Heart left ventricle (tissue), 16 donors: ENCODE measurements at regions not wholly inside any gene's neighbourhood (a gene's known extent, or its start where the extent isn't known, plus 50 kb on each side); places are given as distances from the start of the nearest gene placed in this dataset.

Experiments used
- ATAC-seq, 4 donors: fragments of 200-7000 bp; cut with Tn5 transposase; one replicate each; pipeline ENCODE4 v1.9.1; 2020 to 2022; ENCODE audit warnings: moderate library complexity in 4 of 4, mild to moderate bottlenecking in 3 of 4, moderate number of reproducible peaks in 1 of 4
- DNase-seq, 5 donors: peaks; one replicate each; pipeline ENCODE4 v3.0.0-alpha.2; 2020
- H3K27ac ChIP-seq, 12 donors: fragments of 200-600 bp; sonication (generic) in 4 of 12; one replicate each; pipeline versions ENCODE4 v1.5.0 to v1.8.0; 2016 to 2022; ENCODE audit warnings: mild to moderate bottlenecking in 2 of 12
- H3K27me3 ChIP-seq, 9 donors: fragments of 200-600 bp; sonication (generic) in 2 of 9; one replicate each; pipeline versions ENCODE4 v1.5.1 to v1.8.0; 2016 to 2022; ENCODE audit warnings: mild to moderate bottlenecking in 3 of 9
- H3K36me3 ChIP-seq, 9 donors: fragments of 200-600 bp; sonication (generic) in 2 of 9; one replicate each; pipeline versions ENCODE4 v1.5.0 to v1.8.0; 2018 to 2022; ENCODE audit warnings: mild to moderate bottlenecking in 2 of 9
- H3K4me1 ChIP-seq, 12 donors: fragments of 200-600 bp; sonication (generic) in 4 of 12; one replicate each; pipeline versions ENCODE4 v1.5.0 to v1.8.0; 2016 to 2022; ENCODE audit warnings: mild to moderate bottlenecking in 3 of 12
- H3K4me3 ChIP-seq, 12 donors: fragments of 200-600 bp; sonication (generic) in 4 of 12; one replicate each; pipeline versions ENCODE4 v1.5.0 to v1.8.0; 2017 to 2022; ENCODE audit warnings: mild to moderate bottlenecking in 9 of 12, moderate library complexity in 4 of 12
- H3K9me3 ChIP-seq, 12 donors: fragments of 200-600 bp; sonication (generic) in 4 of 12; one replicate each; pipeline versions ENCODE4 v1.5.0 to v1.8.0; 2016 to 2022; ENCODE audit warnings: mild to moderate bottlenecking in 1 of 12
- CTCF ChIP-seq, 12 donors: fragments of 200-600 bp; sonication (generic) in 4 of 12; IDR thresholded peaks; one replicate each; pipeline versions ENCODE4 v1.5.0 to v1.8.0; 2018 to 2022; ENCODE audit warnings: antibody characterized with exemption in 12 of 12, mild to moderate bottlenecking in 5 of 12
- POLR2A ChIP-seq, 2 donors: fragments of 450-650 bp; IDR thresholded peaks; one replicate each; pipeline ENCODE4 v1.6.1; 2017; ENCODE audit warnings: antibody characterized with exemption in 2 of 2, mild to moderate bottlenecking in 2 of 2, moderate library complexity in 2 of 2
- WGBS, 4 donors: extraction: QIAGEN DNeasy Blood & Tissue Kit in 2 of 4; methylation state at CpG; one replicate each; pipeline versions ENCODE4 v1.1.5 to v1.1.7; 2013 to 2018; 5-methylcytosine and 5-hydroxymethylcytosine counted together
- intact Hi-C, 10 donors: fragments of 100-400 bp; cut with DNase I; formaldehyde crosslinking; loops; one replicate each; pipeline versions ENCODE4 v1.11.1 to v1.14.2; 2022
- donor health status: ischemic (EF 13 %, LVEDD 7.1; RV severe dilation, severe dysfunction).
- donor health status: healthy with polysubstance abuse.
- donor health status: DM: no; HTN: yes; CAD: no.
- donor health status: DM: no; HTN: no; CAD: no.
- donor health status: ischemic (EF 25% LVEDD 6.9; RV normal size, moderate dysfunction).
- donor health status: ischemic (EF 25% LVEDD 5.7; RV mildly dilated, moderate dysfunction).
- donor health status: healthy.
- donor health status: DM: yes; HTN: yes; CAD: no.
- donor health status: ischemic (EF 35%, LVEDD 5.7; RV mildly dilated, moderate dysfunction).
- donor health status: nonischemic (EF 11% LVEDD 7.7; RV severe dilation, severe dysfunction).
- donor health status: DM: yes; HTN: yes; CAD: no.
- donor health status: PGD.
- donor health status: ischemic (EF 29% LVEDD 5.4; RV normal size, mild dysfunction).
- donor health status: nonischemic (EF 23%, LVEDD 6.1; RV moderate dilation, normal function).

- intact Hi-C loops, result no loop called here
- Histone ChIP-seq H3K9me3 (peaks cover 0 to 11% (median 0%) of the 10 kb centered on the region in 12 donors), H3K27ac (no peak overlapping the region), H3K4me1 (no peaks in the 10 kb centered on the region), H3K27me3 (no peaks in the 10 kb centered on the region), H3K4me3 (no peak overlapping the region), H3K36me3 (no peaks in the 10 kb centered on the region)
- ATAC-seq (no peak), DNase-seq (no peak)
- no peak for TF ChIP-seq POLR2A (IDR thresholded peaks at IDR 0.05)
- TF ChIP-seq CTCF (IDR thresholded peaks at IDR 0.05), result no peak
- WGBS, 4 donors, result 65 to 70% (median 67%) methylated on average over 7 of the region's 7 CpGs
These were observed 125.4 kb upstream of the TMCC3 start for GRCh38 chr12:94775710-94776109.

- DNase-seq, result no peak
- TF ChIP-seq POLR2A (IDR thresholded peaks at IDR 0.05) (no peak), CTCF (IDR thresholded peaks at IDR 0.05) (no peak)
- H3K27ac ChIP-seq, result no peak overlapping the region
- H3K27me3 ChIP-seq, result peaks cover 0 to 3% (median 0%) of the 10 kb centered on the region in 9 donors
- no peak overlapping the region for H3K4me3 ChIP-seq
- H3K36me3 ChIP-seq, result no peaks in the 10 kb centered on the region
- WGBS, 4 donors, result 93 to 94% (median 94%) methylated on average over 5 of the region's 5 CpGs
- peaks cover 0 to 11% (median 0%) of the 10 kb centered on the region in 12 donors for H3K9me3 ChIP-seq
- H3K4me1 ChIP-seq, result peaks cover 0 to 11% (median 0%) of the 10 kb centered on the region in 12 donors
- intact Hi-C loops, result no loop called here
- ATAC-seq, result no peak
These were observed 121.4 kb upstream of the TMCC3 start for GRCh38 chr12:94771741-94772140.

- intact Hi-C loops, result no loop called here
- no peak overlapping the region for H3K27ac ChIP-seq
- H3K36me3 ChIP-seq, result no peaks in the 10 kb centered on the region
- no peak overlapping the region for H3K4me3 ChIP-seq
- ATAC-seq (no peak), DNase-seq (no peak)
- 91 to 94% (median 93%) methylated on average over 4 of the region's 4 CpGs for WGBS, 4 donors
- peaks cover 0 to 6% (median 0%) of the 10 kb centered on the region in 9 donors for H3K27me3 ChIP-seq
- peaks cover 0 to 11% (median 0%) of the 10 kb centered on the region in 12 donors for H3K4me1 ChIP-seq
- H3K9me3 ChIP-seq, result peaks cover 0 to 11% (median 0%) of the 10 kb centered on the region in 12 donors
- TF ChIP-seq CTCF (IDR thresholded peaks at IDR 0.05) (no peak), POLR2A (IDR thresholded peaks at IDR 0.05) (no peak)
These were observed 120.8 kb upstream of the TMCC3 start for GRCh38 chr12:94771199-94771598.

GRCh38 chr12:94770791-94771190, 120.4 kb upstream of the TMCC3 start:
- 89 to 94% (median 94%) methylated on average over 6 of the region's 6 CpGs for WGBS, 4 donors
- H3K4me1 ChIP-seq, result peaks cover 0 to 11% (median 0%) of the 10 kb centered on the region in 12 donors
- H3K27me3 ChIP-seq, result peaks cover 0 to 6% (median 0%) of the 10 kb centered on the region in 9 donors
- DNase-seq (no peak), ATAC-seq (no peak)
- H3K4me3 ChIP-seq, result no peak overlapping the region
- no peaks in the 10 kb centered on the region for H3K36me3 ChIP-seq
- H3K27ac ChIP-seq, result no peak overlapping the region
- peaks cover 0 to 11% (median 0%) of the 10 kb centered on the region in 12 donors for H3K9me3 ChIP-seq
- TF ChIP-seq POLR2A (IDR thresholded peaks at IDR 0.05), result no peak
- TF ChIP-seq CTCF (IDR thresholded peaks at IDR 0.05), result no peak
- intact Hi-C loops, result no loop called here
